MG63 (cell line): ENCODE measurements at regions not wholly inside any gene's neighbourhood (a gene's known extent, or its start where the extent isn't known, plus 50 kb on each side); places are given as distances from the start of the nearest gene placed in this dataset.
"Not testable (repeated sequence)": the region's sequence is repeated elsewhere in the genome, so short reads cannot be mapped to it uniquely, and the experiment has no call there.

Experiments
- DNase-seq: peaks from one replicate; pipeline ENCODE4 v3.0.0-alpha.2; 2020
- H3K27me3 ChIP-seq: fragments of 250-450 bp; sonication (Bioruptor Pico); 2 replicates; pipeline ENCODE4 v1.5.1; 2020; ENCODE audit warnings: mild to moderate bottlenecking, moderate library complexity
- H3K36me3 ChIP-seq: fragments of 250-450 bp; sonication (Bioruptor Pico); 2 replicates; pipeline ENCODE4 v1.5.1; 2020; ENCODE audit warnings: mild to moderate bottlenecking, moderate library complexity
- H3K4me3 ChIP-seq: fragments of 250-450 bp; sonication (Bioruptor Pico); 2 replicates; pipeline ENCODE4 v1.5.1; 2020; ENCODE audit warnings: mild to moderate bottlenecking, moderate library complexity
- H3K9me3 ChIP-seq: fragments of 250-450 bp; sonication (Bioruptor Pico); 2 replicates; pipeline ENCODE4 v1.5.1; 2020; ENCODE audit warnings: mild to moderate bottlenecking, moderate library complexity

- H3K27me3 ChIP-seq: no peaks in the 10 kb centered on the region
- H3K9me3 ChIP-seq: no peaks in the 10 kb centered on the region
- DNase-seq: no peak
- no peaks in the 10 kb centered on the region for H3K36me3 ChIP-seq
- H3K4me3 ChIP-seq: no peak overlapping the region
Observed at GRCh38 chr10:65751896-65752295, 1173.9 kb upstream of the LRRTM3 start.

- H3K4me3 ChIP-seq: no peak overlapping the region
- DNase-seq: no peak
- H3K36me3 ChIP-seq: no peaks in the 10 kb centered on the region
- no peaks in the 10 kb centered on the region for H3K27me3 ChIP-seq
- H3K9me3 ChIP-seq: no peaks in the 10 kb centered on the region
Observed at GRCh38 chr10:65753532-65753931, 1172.3 kb upstream of the LRRTM3 start.

DNA sequence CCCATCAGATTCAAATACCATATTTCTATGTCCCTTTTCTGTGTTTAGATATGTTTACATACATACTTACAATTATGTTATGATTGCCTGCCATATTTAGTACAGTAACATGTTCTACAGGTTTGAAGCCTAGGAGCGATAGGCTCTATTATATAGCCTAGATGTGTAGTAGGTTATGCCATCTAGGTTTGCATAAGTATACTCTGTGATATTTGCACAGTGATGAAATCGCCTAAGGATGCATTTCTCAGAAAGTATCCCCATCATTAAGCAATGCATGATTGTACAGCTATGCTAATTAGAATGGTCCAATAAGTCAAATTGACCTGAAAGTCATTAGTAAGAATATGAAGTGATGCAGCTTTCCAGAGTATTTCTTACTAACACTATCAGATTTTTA, 1171.7 kb upstream of the LRRTM3 start:
- no peak for DNase-seq
- Histone ChIP-seq H3K27me3 (no peaks in the 10 kb centered on the region), H3K9me3 (no peaks in the 10 kb centered on the region), H3K36me3 (no peaks in the 10 kb centered on the region), H3K4me3 (no peak overlapping the region)

DNA sequence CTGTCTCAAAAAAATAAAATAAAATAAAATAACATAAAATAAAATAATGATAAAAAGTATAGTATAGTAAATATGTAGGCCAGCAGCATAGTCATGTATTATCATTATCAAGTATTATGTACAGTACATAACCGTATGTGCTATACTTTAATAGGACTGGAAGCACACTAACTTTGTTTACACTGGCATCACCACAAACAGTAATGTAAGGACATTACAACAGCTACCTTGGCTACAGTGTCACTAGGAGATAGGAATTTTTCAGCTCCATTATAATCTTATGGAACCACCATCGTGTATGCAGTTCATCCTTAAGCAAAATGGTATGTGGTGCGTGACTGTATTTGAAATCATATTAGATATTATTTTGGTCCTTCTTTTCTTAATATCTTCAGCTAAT, 1163.5 kb upstream of the LRRTM3 start:
- no peaks in the 10 kb centered on the region for H3K36me3 ChIP-seq

GRCh38 chr10:65765006-65765541, 1160.8 kb upstream of the LRRTM3 start:
- DNase-seq: no peak
- Histone ChIP-seq H3K4me3 (no peak overlapping the region), H3K36me3 (no peaks in the 10 kb centered on the region), H3K9me3 (no peaks in the 10 kb centered on the region), H3K27me3 (no peaks in the 10 kb centered on the region; the same call in 1 of the 2 replicates)

More for the DNA sequence above, 1163.5 kb upstream of the LRRTM3 start:
- Histone ChIP-seq H3K27me3 (no peaks in the 10 kb centered on the region), H3K4me3 (no peak overlapping the region), H3K9me3 (no peaks in the 10 kb centered on the region)
- DNase-seq: no peak

DNA sequence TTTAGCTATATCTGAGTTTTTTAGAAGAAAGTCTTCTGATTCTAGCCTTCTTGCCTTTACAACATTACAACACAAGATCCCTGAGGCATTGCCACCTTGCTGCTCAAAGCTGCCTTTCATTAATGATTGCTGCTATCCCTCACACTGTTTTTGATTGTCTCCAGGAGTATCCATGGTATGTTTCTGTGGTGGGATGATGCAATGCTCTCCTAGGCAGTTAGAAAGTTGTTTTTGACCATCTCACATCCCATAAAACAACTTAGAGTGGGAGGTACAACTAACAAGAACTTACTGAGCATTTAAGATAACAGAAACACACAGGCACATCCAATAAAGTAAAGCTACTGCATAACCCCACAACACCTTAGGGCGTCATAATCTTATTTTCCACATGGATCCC, 1156.0 kb upstream of the LRRTM3 start:
- Histone ChIP-seq H3K36me3 (no peaks in the 10 kb centered on the region), H3K4me3 (no peak overlapping the region), H3K27me3 (no peaks in the 10 kb centered on the region; the same call in 1 of the 2 replicates), H3K9me3 (no peaks in the 10 kb centered on the region)
- no peak for DNase-seq

DNA sequence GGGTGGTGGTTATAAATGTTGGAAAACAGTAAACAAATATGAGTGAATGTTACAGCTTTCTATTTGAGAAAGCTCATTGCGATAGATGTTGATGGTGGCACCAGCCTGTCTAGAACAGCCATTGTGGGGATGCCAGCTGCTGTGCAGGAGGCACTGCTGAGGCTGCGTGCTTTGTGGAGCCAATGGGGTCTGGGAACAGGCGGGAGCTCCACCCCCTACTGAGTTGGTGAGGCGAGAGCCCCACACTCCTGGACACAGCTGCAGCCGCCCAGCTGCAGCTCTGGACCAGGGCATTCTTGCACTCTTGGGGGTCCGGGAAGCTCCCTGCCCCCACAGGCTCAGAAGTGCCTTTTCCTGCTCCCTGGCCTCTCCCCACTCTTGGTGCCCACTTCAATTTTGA, 1147.1 kb upstream of the LRRTM3 start:
- no peaks in the 10 kb centered on the region for H3K36me3 ChIP-seq
- no peak overlapping the region for H3K4me3 ChIP-seq
- no peak for DNase-seq
- H3K27me3 ChIP-seq: no peaks in the 10 kb centered on the region
- H3K9me3 ChIP-seq: no peaks in the 10 kb centered on the region

GRCh38 chr10:65779985-65780384, 1145.9 kb upstream of the LRRTM3 start:
- no peaks in the 10 kb centered on the region for H3K27me3 ChIP-seq
- no peak for DNase-seq
- H3K9me3 ChIP-seq: no peaks in the 10 kb centered on the region
- H3K36me3 ChIP-seq: no peaks in the 10 kb centered on the region
- H3K4me3 ChIP-seq: no peak overlapping the region

DNA sequence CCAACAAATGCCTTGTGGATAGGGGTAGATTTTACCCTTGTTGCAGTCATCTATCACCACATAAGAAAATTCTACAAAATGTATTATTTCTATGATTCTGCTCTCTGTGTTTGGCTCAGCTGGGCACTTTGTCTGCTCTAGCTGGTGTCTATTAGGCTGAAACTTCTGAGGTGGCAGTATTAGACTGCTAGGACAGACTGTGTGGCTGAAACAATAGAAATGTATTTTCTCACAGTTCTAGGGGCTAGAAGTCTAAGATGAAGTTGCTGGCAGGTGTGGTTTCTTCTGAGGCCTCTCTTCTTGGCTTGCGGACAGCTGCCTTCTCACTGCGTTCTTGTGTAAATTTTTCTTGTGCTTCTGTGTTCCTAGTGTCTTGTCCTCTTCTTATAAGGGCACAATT, 1139.6 kb upstream of the LRRTM3 start:
- DNase-seq: no peak
- H3K27me3 ChIP-seq: no peaks in the 10 kb centered on the region
- no peaks in the 10 kb centered on the region for H3K9me3 ChIP-seq
- no peak overlapping the region for H3K4me3 ChIP-seq
- H3K36me3 ChIP-seq: no peaks in the 10 kb centered on the region

- Histone ChIP-seq H3K36me3 (no peaks in the 10 kb centered on the region), H3K27me3 (no peaks in the 10 kb centered on the region), H3K4me3 (no peak overlapping the region), H3K9me3 (no peaks in the 10 kb centered on the region)
- DNase-seq: no peak
Observed at GRCh38 chr10:65787571-65787970, 1138.3 kb upstream of the LRRTM3 start.

DNA sequence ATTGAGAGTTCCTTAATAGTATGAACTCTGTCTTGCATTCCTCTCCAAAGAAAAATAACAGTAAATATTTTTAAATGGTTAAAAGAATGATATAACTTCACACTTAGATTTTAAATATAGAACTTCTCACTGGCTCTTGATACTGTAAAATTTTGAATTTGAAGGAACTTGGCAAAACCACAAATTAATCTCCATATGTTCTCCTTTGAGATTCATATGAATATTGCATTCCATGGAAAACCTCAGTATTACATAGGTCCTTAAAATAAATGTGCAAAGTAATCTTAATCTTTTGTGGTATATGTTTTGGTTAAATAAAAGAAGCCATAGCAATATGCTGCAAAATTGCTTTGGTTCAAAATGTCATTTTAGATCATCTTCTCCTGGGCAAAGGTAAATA, 1137.6 kb upstream of the LRRTM3 start:
- Histone ChIP-seq H3K36me3 (no peaks in the 10 kb centered on the region), H3K9me3 (no peaks in the 10 kb centered on the region), H3K4me3 (no peak overlapping the region), H3K27me3 (no peaks in the 10 kb centered on the region)
- DNase-seq: no peak

DNA sequence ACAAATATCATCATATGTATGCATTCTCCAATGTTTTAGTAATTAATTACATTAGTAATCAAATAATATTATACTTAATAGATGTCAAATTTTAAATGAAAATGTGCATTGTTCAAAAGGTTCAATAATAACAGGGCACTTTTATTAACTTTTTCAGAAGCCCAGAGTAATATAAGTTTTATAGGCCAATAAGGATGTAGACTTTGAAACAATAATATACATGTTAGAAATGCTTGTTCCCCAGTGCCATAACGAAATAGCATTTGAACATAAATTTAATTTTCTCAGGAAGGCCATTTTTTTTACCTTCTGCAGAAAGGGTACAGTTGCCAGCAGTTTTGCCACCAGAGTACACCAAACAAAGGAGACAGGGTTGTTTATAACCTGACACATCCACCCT, 1133.9 kb upstream of the LRRTM3 start:
- no peak for DNase-seq
- no peaks in the 10 kb centered on the region for H3K27me3 ChIP-seq
- H3K4me3 ChIP-seq: no peak overlapping the region
- H3K9me3 ChIP-seq: no peaks in the 10 kb centered on the region
- no peaks in the 10 kb centered on the region for H3K36me3 ChIP-seq

DNA sequence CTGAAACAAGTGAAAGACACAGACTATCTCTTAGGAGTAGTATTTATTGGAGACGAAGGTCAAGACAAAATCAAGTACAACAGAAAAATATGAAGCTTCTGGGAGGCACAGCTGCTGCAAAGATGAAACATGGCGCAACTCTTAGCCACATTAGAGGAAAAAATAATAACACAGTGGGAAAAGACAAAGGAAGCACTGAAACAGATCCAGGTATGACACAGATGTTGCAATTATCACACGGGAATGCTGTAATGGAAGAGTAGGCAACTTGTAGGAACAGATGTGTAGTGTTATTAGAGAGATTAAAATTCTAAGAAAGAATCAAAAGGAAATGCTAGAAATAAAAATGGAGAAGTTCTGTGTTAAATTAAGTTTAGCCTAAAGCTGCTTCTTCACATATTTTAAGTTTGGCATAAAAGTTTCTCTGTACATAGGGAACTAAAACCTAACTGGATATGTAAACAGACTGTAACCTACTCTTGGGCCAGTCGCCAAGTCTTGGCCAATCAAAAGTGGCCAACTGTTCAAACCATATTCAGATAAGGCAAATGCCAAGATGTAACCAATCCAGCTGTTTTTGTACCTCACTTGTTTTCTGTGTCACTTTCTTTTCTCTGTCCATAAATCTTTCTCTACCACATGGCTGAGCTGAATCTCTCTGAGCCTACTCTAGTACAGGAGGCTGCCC, 1132.0 kb upstream of the LRRTM3 start:
- no peak overlapping the region for H3K4me3 ChIP-seq
- no peaks in the 10 kb centered on the region for H3K36me3 ChIP-seq
- no peak for DNase-seq
- H3K27me3 ChIP-seq: no peaks in the 10 kb centered on the region
- H3K9me3 ChIP-seq: no peaks in the 10 kb centered on the region

DNA sequence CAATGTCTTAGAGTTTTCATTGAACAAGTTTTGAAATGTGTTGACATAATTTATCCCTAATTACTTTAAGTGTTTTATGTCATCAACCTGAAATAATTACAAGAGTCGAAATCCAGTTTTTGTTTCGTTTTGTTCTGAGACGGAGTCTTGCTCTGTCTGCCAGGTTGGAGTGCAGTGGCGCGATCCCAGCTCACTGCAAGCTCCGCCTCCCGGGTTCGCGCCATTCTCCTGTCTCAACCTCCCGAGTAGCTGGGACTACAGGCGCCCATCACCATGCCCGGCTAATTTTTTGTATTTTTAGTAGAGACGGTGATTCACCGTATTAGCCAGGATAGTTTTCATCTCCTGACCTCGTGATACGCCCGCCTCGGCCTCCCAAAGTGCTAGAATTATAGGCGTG, 1131.0 kb upstream of the LRRTM3 start:
- not testable (repeated sequence) for H3K27me3 ChIP-seq, DNase-seq, H3K9me3 ChIP-seq, H3K36me3 ChIP-seq, H3K4me3 ChIP-seq

DNA sequence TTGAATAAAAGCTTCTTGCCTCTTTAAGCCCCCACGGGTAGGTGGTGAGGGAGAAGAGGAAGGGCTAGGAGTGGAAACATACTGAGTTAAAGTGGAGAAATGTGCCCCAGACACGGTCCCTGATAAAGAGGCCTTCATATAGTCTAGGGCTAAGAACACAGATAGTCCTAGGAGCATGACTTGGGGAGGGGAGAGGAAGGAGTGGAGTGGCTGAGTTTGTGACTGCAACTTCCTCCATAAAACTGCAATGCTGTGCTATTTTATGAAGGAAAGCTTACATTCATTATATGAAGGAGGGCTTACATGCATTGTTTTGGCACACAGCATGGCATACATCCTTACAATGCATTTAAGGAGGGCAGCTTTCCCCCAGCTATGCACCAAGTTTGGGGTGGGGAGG, 1129.4 kb upstream of the LRRTM3 start:
- Histone ChIP-seq H3K9me3 (no peaks in the 10 kb centered on the region), H3K27me3 (no peaks in the 10 kb centered on the region), H3K36me3 (no peaks in the 10 kb centered on the region), H3K4me3 (no peak overlapping the region)
- DNase-seq: no peak

- H3K36me3 ChIP-seq: no peaks in the 10 kb centered on the region
- H3K27me3 ChIP-seq: no peaks in the 10 kb centered on the region
Observed at GRCh38 chr10:65798133-65798532, 1127.7 kb upstream of the LRRTM3 start.

DNA sequence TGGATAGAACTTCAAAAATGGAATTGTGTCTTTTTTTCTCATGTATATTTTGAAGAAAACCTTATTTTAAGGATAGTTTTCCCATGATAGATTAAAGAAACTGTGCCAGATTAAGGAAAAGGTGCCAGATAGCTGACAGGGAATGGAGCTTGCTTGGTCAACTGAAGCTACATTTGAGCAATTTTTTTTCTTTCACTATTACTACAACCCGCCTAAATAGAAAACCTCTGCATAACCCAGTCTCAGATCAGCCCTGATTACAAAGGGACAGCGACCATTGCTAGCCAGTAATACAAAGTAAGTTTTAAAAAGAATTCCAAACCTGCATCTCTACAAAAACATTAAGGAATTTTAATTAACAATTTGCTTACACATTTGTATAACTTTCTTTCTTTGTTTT, 1123.4 kb upstream of the LRRTM3 start:
- H3K36me3 ChIP-seq: no peaks in the 10 kb centered on the region
- H3K27me3 ChIP-seq: no peaks in the 10 kb centered on the region
- DNase-seq: no peak
- H3K9me3 ChIP-seq: no peaks in the 10 kb centered on the region
- no peak overlapping the region for H3K4me3 ChIP-seq

More at GRCh38 chr10:65798133-65798532, 1127.7 kb upstream of the LRRTM3 start:
- no peak overlapping the region for H3K4me3 ChIP-seq
- no peaks in the 10 kb centered on the region for H3K9me3 ChIP-seq
- DNase-seq: no peak

- H3K36me3 ChIP-seq: no peaks in the 10 kb centered on the region
- no peaks in the 10 kb centered on the region for H3K9me3 ChIP-seq
- DNase-seq: no peak
- H3K4me3 ChIP-seq: no peak overlapping the region
- no peaks in the 10 kb centered on the region for H3K27me3 ChIP-seq
Observed at GRCh38 chr10:65805511-65805910, 1120.3 kb upstream of the LRRTM3 start.
